Stimulated activated CD8-positive, alpha-beta memory T cell treated with anti-CD3 and anti-CD28 coated beads, Interleukin-2, amount 100 ng/mL, for 1 hour (primary cell): ENCODE measurements at regions not wholly inside any gene's neighbourhood (a gene's known extent, or its start where the extent isn't known, plus 50 kb on each side); places are given as distances from the start of the nearest gene placed in this dataset.

Source experiments
- DNase-seq, 2 donors: peaks; one replicate each; pipeline ENCODE4 v3.0.0-alpha.2; 2020; ENCODE audit warnings: low read depth in 2 of 2

- DNase-seq: no peak
Observed at GRCh38 chr9:80648336-80648735, 1041.0 kb downstream of the TLE1 start.

GRCh38 chr9:80646211-80646610, 1043.1 kb downstream of the TLE1 start:
- DNase-seq: no peak

GRCh38 chr9:80644044-80644443, 1045.3 kb downstream of the TLE1 start:
- DNase-seq: no peak

- DNase-seq: no peak
Observed at GRCh38 chr9:80635065-80635464, 1054.3 kb downstream of the TLE1 start.

GRCh38 chr9:80632041-80632440, 1057.3 kb downstream of the TLE1 start:
- no peak for DNase-seq

GRCh38 chr9:80622508-80622907, 1050.7 kb downstream of the TLE4 start:
- DNase-seq: no peak

- DNase-seq: no peak
Observed at GRCh38 chr9:80619356-80619755, 1047.6 kb downstream of the TLE4 start.

GRCh38 chr9:80615964-80616363, 1044.2 kb downstream of the TLE4 start:
- DNase-seq: no peak

- DNase-seq: no peak
Observed at GRCh38 chr9:80605793-80606192, 1034.0 kb downstream of the TLE4 start.

GRCh38 chr9:80605129-80605528, 1033.4 kb downstream of the TLE4 start:
- no peak for DNase-seq

- DNase-seq: no peak
Observed at GRCh38 chr9:80602291-80602690, 1030.5 kb downstream of the TLE4 start.

GRCh38 chr9:80596579-80596978, 1024.8 kb downstream of the TLE4 start:
- no peak for DNase-seq

- no peak for DNase-seq
Observed at GRCh38 chr9:80595192-80595591, 1023.4 kb downstream of the TLE4 start.

GRCh38 chr9:80592413-80592812, 1020.6 kb downstream of the TLE4 start:
- no peak for DNase-seq

- no peak for DNase-seq
Observed at GRCh38 chr9:80586786-80587330, 1015.1 kb downstream of the TLE4 start.

- no peak for DNase-seq
Observed at GRCh38 chr9:80571953-80572352, 1000.2 kb downstream of the TLE4 start.

GRCh38 chr9:80569236-80569635, 997.5 kb downstream of the TLE4 start:
- no peak for DNase-seq

GRCh38 chr9:80561526-80561925, 989.8 kb downstream of the TLE4 start:
- DNase-seq: no peak

GRCh38 chr9:80560976-80561375, 989.2 kb downstream of the TLE4 start:
- DNase-seq: no peak

GRCh38 chr9:80557256-80557655, 985.5 kb downstream of the TLE4 start:
- DNase-seq: no peak

- DNase-seq: no peak
Observed at GRCh38 chr9:80556631-80557030, 984.9 kb downstream of the TLE4 start.

- no peak for DNase-seq
Observed at GRCh38 chr9:80555782-80556325, 984.1 kb downstream of the TLE4 start.

- DNase-seq: no peak
Observed at GRCh38 chr9:80554856-80555255, 983.1 kb downstream of the TLE4 start.

- no peak for DNase-seq
Observed at GRCh38 chr9:80554301-80554700, 982.5 kb downstream of the TLE4 start.
